ENCODE measurements at regions not wholly inside any gene's neighbourhood (a gene's known extent, or its start where the extent isn't known, plus 50 kb on each side); places are given as distances from the start of the nearest gene placed in this dataset.

DNA sequence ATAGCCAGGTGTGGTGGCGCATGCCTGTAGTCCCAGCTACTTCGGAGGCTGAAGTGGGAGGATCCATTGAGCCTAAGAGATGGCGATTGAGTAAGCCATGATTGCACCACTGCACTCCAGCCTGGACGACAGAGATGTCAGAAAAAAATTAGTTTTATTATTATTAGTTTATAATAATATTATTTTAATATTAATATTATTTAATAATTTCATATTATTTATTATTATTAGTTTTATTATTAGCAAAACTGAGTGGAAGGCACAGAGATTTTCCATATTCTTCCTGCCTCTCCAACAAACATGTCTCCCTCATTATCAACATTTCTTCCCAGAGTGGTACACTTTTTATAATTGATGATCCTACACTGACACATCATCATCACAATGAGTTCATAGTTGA is 278.2 kb downstream of the SOX11 start:
- TF ChIP-seq, protein P1, sequence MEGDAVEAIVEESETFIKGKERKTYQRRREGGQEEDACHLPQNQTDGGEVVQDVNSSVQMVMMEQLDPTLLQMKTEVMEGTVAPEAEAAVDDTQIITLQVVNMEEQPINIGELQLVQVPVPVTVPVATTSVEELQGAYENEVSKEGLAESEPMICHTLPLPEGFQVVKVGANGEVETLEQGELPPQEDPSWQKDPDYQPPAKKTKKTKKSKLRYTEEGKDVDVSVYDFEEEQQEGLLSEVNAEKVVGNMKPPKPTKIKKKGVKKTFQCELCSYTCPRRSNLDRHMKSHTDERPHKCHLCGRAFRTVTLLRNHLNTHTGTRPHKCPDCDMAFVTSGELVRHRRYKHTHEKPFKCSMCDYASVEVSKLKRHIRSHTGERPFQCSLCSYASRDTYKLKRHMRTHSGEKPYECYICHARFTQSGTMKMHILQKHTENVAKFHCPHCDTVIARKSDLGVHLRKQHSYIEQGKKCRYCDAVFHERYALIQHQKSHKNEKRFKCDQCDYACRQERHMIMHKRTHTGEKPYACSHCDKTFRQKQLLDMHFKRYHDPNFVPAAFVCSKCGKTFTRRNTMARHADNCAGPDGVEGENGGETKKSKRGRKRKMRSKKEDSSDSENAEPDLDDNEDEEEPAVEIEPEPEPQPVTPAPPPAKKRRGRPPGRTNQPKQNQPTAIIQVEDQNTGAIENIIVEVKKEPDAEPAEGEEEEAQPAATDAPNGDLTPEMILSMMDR (optimal IDR thresholded peaks at IDR 0.05 in 1 of 3, IDR thresholded peaks at IDR 0.05 in 1 of 3, conservative IDR thresholded peaks at IDR 0.05 in 1 of 3; ENCODE audit: extremely low read depth in 1 of 3, insufficient read depth in 2 of 3, low read length in 3 of 3): no peak
- TF ChIP-seq EZH2 (IDR thresholded peaks at IDR 0.05; ENCODE audit: low read length): no peak
